ENCODE measurements at regions not wholly inside any gene's neighbourhood (a gene's known extent, or its start where the extent isn't known, plus 50 kb on each side); places are given as distances from the start of the nearest gene placed in this dataset.
"Not testable (repeated sequence)": the region's sequence is repeated elsewhere in the genome, so short reads cannot be mapped to it uniquely, and the experiment has no call there.

- no peak for DNase-seq
Observed at GRCh38 chr6:27854421-27854820, 57.8 kb downstream of the OR2B2 start.

DNA sequence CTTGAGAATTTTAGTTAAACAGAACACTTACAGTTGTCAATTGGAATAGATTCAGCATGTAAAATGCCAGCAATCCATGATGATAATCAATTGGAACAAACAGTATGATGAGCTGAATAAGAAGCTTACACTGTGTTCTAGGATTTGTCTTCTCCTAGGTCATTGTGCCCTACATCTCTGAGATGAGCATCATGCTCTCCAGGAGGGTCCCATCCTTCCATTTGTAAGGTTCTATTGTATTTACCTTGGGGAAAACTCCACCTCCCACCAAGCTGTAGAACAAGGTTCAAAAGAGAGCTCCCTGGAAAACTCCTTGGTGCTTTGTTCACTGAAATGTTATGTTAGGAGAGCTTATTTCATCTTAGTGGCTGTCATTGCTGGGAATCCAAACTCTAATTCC, 60.8 kb downstream of the OR2B2 start:
- DNase-seq = no peak

- DNase-seq = not testable (repeated sequence)
Observed at GRCh38 chr6:27849001-27849400, 63.2 kb downstream of the OR2B2 start.

- DNase-seq = no peak
Observed at GRCh38 chr6:27847706-27848105, 64.5 kb downstream of the OR2B2 start.

- no peak for DNase-seq
Observed at GRCh38 chr6:27840572-27840971, 71.6 kb downstream of the OR2B2 start.

DNA sequence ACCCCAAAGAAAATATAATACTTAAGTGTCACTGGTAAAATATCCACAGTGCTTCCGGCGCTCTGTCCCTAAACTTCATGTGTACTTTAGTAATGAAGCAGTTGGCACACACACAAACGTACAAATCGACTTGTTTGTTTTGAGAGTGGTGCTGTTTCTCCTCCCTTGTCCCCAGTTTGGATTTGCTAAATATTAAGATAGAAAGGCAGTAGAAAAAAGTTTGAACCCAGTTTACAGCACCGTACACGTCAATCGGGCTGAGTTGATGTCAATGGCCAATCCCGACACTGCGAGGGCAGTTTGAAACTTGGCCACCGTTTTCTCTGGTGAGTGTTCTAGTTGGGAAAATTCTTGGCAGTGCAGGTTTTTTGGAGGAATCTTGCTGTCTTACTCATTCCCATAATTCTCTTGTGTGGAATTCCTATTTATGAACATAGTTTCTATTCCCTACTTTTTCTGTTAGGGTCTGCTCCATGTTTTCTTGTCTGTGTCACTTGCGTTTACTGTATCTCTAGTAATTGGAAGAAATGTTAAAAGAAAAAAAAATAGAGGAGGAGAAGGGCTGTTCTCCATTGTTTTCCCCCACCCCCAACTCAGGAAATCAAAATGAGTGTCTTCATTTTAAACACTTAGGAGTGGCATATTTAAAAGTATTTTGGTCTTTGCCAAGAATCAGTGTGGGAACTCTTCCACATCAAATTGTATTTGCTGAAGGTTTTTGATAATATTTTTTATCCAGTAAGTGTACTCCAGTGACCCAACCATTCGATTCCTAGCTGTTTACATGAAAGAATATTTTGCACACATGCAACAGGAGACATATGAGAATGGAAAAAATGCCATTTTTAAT, 72.3 kb downstream of the OR2B2 start:
- DNase-seq = no peak

- no peak for DNase-seq
Observed at GRCh38 chr6:27838945-27839625, 73.1 kb downstream of the OR2B2 start.

DNA sequence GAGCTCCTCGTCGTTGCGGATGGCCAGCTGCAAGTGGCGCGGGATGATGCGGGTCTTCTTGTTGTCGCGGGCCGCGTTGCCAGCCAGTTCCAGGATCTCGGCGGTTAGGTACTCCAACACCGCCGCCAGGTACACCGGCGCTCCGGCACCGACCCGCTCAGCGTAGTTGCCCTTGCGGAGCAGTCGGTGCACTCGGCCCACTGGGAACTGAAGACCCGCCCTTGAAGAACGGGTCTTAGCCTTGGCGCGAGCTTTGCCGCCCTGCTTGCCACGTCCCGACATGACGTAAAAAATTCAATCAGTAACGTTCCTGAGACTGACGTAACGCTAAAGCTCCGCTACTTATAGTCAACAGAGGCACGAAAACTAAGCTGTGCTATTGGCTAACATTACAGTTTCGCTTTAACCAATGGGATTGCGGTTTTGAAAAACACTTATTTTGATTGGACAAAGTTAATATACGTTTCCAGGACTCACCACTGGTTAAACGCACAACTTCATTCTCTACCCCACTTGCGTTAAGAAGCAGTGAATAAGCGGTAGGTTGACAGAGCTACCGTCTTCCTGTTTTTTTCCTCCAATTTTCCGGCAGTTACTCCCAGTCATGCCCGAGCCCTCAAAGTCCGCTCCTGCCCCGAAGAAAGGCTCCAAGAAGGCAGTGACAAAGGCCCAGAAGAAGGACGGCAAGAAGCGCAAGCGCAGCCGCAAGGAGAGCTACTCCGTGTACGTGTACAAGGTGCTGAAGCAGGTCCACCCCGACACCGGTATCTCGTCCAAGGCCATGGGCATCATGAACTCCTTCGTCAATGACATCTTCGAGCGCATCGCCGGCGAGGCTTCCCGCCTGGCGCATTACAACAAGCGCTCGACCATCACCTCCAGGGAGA, 73.9 kb downstream of the OR2B2 start:
- DNase-seq = peak; percentile 83

DNA sequence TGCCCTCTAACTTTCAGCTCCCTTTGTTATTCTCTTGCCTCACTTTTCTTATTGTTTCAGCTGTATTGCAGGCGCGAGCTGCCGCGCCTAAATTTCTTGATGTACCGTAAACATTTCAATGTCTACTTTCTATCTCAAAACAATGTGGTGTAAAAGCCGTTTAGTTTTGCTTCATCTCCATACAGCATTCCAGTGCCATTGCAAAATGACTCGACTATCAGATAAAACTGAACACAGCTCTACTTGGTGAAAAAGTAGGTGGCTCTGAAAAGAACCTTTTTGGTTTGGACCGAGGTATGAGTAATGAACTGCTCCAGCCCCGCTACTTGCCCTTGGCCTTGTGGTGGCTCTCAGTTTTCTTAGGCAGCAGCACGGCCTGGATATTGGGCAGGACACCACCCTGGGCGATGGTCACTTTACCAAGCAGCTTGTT, 74.6 kb downstream of the OR2B2 start:
- DNase-seq = no peak

DNA sequence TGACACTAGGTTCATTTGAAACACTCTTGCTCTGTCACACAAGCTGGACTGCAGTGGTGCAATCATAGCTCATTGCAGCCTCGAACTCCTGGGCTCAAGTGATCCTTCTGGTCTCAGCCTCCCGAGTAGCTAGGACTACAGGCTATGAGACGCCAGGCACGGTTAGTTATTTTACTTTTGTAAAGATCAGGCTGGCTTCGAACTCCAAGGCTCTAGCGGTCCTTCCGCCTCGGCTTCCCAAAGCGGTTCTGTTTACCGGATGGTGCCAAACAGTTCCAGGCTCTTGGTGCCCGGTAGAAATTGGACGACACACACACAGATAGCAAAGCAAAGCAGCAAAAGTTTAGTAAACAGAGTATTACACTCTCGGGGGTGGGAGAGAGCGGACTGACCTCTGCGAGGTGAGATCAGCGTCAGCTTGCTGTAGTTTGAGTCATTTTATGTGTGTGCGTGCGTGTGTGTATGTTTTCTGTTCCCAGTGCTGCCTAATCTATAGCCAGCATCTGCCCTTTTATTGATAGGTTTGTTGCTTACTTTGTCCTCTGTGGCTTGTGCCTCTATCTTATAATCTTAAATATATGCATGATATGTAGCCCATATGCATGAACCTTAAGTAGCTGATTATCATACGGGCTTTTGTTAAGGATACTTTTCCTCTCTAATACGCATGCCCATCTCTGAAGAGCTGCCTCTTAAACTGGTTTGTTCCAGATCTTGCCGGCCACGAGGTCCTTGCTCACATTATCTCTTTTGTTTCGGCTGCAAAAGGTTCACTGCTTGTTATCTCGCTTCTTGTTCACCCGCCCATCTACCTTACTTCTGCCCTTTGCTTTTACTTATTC, 75.2 kb downstream of the OR2B2 start:
- DNase-seq = peak; percentile 70

DNA sequence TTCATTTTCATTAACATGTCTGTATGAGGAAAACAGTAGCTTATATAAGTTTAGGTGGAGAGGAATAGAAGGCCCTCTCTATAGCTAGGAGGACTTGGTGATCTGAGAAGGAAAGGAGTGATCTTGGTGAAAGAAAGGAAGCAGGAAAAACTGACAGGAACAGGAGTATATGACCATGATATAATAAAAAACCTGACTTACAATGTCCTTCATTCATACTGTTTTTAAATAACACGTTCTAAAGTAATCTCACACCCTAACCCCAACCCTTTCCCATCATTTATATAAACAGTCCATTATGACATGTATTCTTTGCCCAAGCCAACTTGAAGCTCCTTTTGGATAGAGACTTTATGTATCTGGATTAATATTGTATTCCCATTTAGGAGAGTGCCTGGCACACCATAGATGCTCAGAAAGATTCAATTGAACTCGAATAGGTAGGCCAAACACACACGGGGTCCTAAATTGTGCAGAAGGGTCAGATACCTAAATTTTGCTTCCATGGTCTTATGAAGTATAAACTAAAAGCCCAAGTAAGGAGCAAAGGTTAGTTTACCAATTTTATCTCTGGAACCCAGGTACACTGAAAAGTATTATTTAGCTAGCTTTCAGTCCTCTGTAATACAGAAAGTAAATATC, 75.9 kb downstream of the OR2B2 start:
- DNase-seq = no peak

- DNase-seq = no peak
Observed at GRCh38 chr6:27834879-27835549, 77.2 kb downstream of the OR2B2 start.

DNA sequence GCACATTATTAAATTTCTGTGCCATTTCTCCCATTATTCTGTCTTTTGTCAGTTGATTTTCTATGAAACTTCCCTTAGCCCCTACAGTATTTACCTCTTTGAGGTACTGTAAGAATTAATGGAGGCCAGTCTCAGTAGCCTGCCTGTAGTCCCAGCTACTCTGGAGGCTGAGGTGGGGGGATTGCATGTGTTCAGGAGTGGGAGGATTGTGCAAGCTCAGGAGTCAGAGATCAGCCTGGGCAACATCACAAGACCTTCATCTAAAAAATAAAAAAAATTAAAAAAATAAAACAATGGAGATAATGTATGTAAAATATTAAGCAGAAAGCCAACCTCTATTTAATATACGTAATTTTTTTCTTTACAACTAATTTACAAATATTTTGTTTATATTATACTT, 77.8 kb downstream of the OR2B2 start:
- no peak for DNase-seq

DNA sequence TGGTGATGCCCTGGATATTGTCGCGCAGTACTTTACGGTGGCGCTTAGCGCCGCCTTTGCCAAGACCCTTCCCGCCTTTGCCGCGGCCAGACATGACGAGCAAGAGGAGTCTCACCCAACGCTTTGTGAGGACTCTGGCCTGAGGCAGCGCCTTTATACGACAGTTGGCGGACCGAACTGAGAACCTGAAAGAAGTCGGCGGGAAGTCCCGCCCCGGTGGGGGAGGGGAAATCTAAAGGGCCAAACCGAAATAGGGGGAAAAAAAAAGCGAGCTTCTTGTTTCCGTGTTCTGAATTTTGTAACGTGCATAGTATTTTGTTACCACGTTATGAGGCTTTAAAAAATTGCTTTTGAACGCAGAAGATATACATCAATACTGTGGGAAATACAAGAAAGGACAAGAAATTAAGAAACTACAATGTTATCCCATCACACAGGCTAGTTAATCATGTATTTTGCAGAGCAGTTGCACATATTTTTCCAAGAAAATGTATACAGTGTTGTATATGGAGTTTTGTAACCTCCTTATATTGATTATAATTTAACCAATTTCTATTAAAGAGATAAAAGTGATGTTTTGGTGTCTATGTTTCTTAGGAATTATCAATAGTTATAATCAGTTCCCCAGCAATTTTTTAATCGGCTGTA, 80.6 kb downstream of the OR2B2 start:
- peak; percentile 89 for DNase-seq

- peak; percentile 68 for DNase-seq
Observed at GRCh38 chr6:27830600-27831433, 81.4 kb downstream of the OR2B2 start.

DNA sequence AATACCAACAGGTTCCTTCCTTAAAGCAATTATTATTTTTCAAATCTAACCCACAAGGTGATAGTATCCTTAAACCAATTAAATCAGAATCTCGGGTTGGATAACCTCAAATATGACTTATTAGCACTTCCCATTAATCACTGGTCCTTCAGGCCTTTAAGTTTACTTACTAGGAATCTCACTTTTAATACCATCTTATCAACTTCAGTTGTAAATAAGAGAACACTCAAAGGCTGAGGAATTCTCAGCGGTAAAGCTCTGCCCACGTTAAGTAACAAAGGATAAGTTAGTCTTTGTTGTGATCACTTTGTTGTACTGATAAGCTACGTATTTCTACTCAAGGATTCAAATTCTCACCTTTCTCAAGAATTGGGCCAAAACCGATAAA, 82.0 kb downstream of the OR2B2 start:
- no peak for DNase-seq

- no peak for DNase-seq
Observed at GRCh38 chr6:27829453-27830211, 82.6 kb downstream of the OR2B2 start.

DNA sequence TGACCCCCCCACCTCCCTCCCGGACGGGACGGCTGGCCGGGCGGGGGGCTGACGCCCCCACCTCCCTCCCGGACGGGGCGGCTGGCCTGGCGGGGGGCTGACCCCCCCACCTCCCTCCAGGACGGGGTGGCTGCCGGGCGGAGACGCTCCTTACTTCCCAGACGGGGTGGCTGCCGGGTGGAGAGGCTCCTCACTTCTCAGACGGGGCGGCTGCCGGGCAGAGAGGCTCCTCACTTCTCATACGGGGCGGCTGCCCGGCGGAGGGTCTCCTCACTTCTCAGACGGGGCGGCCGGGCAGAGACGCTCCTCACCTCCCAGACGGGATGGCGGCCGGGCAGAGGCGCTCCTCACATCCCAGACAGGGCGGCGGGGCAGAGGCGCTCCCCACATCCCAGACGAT, 84.7 kb downstream of the OR2B2 start:
- not testable (repeated sequence) for DNase-seq

DNA sequence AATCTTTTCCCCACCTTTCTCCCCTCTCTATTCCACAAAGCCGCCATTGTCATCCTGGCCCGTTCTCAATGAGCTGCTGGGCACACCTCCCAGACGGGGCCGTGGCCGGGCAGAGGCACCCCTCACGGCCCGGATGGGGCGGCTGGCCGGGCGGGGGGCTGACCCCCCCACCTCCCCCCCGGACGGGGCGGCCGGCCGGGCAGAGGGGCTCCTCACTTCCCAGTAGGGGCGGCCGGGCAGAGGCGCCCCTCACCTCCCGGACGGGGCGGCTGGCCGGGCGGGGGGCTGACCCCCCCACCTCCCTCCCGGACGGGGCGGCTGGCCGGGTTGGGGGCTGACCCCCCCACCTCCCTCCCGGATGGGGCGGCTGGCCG, 85.6 kb downstream of the OR2B2 start:
- not testable (repeated sequence) for DNase-seq
